Brain microvascular endothelial cell (primary cell): ENCODE measurements at regions not wholly inside any gene's neighbourhood (a gene's known extent, or its start where the extent isn't known, plus 50 kb on each side); places are given as distances from the start of the nearest gene placed in this dataset.

Experiments
- DNase-seq: peaks from one replicate; pipeline ENCODE4 v3.0.0-alpha.2; 2020
- H3K27ac ChIP-seq: fragments of 250-450 bp; sonication (Bioruptor Pico); 2 replicates; pipeline ENCODE4 v1.5.1; 2020; ENCODE audit warnings: mild to moderate bottlenecking, moderate library complexity
- H3K27me3 ChIP-seq: fragments of 250-450 bp; sonication (Bioruptor Pico); replicated peaks from 2 replicates; pipeline ENCODE4 v1.5.1; 2020; ENCODE audit warnings: mild to moderate bottlenecking
- H3K36me3 ChIP-seq: fragments of 250-450 bp; sonication (Bioruptor Pico); replicated peaks from 2 replicates; pipeline ENCODE4 v1.5.1; 2020; ENCODE audit warnings: mild to moderate bottlenecking
- H3K4me3 ChIP-seq: 2 replicates; pipeline ENCODE4 v1.5.1; 2011; ENCODE audit warnings: low read depth, mild to moderate bottlenecking, control low read depth, low read length, moderate library complexity
- in situ Hi-C: cut with HindIII; loops from 2 replicates; pipeline ENCODE4 v1.10.0; 2017; ENCODE audit warnings: low sequenced_read_pairs, low pct_ligation_motif_present
- TF ChIP-seq, protein P1 (sequence below): IDR thresholded peaks from 2 replicates; pipeline ENCODE4 v1.5.1; 2011; ENCODE audit warnings: low read depth, mild to moderate bottlenecking, moderate library complexity, low read length, control low read depth, inconsistent platforms; ENCODE audit errors: missing control alignments

DNA sequence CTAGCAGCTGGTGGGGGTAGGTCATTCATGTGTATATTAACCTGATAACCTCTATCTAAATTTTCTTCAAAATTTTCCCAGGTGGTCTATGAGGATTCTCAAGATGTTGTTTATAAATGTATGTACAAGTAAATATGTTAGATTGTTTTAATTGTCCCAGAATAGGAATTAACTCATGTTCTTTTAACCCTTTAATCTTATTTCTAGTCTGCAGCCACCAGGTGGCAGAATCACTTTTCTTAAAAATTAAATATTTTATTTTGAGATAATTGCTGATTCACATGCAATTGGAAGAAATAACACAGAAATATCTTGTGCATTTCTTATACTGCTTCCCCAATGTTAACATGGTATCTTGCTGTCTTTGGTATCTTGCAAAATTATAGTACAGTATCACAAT is 589.5 kb downstream of the ARL4A start:
- Histone ChIP-seq H3K27me3 (no peaks in the 10 kb centered on the region), H3K4me3 (no peak overlapping the region), H3K36me3 (no peaks in the 10 kb centered on the region), H3K27ac (no peak overlapping the region)
- DNase-seq = no peak
- TF ChIP-seq, protein P1, sequence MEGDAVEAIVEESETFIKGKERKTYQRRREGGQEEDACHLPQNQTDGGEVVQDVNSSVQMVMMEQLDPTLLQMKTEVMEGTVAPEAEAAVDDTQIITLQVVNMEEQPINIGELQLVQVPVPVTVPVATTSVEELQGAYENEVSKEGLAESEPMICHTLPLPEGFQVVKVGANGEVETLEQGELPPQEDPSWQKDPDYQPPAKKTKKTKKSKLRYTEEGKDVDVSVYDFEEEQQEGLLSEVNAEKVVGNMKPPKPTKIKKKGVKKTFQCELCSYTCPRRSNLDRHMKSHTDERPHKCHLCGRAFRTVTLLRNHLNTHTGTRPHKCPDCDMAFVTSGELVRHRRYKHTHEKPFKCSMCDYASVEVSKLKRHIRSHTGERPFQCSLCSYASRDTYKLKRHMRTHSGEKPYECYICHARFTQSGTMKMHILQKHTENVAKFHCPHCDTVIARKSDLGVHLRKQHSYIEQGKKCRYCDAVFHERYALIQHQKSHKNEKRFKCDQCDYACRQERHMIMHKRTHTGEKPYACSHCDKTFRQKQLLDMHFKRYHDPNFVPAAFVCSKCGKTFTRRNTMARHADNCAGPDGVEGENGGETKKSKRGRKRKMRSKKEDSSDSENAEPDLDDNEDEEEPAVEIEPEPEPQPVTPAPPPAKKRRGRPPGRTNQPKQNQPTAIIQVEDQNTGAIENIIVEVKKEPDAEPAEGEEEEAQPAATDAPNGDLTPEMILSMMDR = peak; percentile 34
- in situ Hi-C loops = no loop called here

DNA sequence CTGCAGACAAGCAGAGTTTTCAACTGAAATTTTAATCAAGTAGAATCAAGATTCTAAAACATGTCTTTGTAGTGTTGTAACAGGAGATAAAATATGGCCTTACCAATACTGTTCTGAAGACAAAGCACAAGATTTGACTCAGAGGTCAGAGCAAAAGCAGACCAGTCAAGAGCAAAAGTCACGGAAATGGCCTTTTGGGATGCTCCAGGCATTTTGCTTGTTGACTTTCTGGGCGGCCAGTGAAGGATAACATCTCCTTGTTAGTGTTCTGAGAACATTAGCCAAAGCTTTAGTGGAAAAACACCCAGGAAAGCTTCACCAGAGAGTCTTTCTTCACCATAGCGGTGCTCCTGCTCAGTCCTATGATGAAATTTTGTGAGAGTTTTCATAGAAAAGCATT is 590.6 kb downstream of the ARL4A start:
- H3K36me3 ChIP-seq = no peaks in the 10 kb centered on the region
- H3K27me3 ChIP-seq = no peaks in the 10 kb centered on the region
- in situ Hi-C loops = no loop called here
- no peak overlapping the region for H3K4me3 ChIP-seq
- H3K27ac ChIP-seq = no peak overlapping the region
- no peak for DNase-seq
- TF ChIP-seq, protein P1 = no peak

DNA sequence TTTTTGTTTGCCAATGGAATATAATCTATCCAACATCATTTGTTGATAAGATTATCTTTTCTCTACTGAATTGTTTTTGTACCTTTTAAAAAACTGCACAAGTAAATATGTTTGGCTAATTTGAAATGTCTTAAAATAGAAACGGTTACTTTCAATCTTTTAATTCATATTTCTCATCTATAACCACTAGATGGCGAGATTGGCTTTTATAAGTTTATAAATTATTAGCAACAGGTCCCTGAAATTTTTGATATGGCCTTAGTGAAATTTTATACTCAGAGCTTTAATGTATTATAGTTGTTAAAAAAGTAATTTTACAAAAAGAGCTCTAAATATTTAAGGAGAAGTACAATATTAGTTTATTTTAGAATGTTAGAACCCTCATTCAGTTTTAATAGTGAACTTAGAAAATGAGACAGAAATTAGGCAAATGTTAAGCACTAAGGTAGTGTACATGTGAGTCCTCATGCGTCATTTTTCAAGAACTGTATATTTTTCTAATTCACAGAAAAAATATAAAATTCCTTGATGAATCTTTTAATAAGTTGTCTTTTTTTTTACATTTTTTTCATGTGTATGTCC is 592.5 kb downstream of the ARL4A start:
- no peak overlapping the region for H3K4me3 ChIP-seq
- in situ Hi-C loops = no loop called here
- DNase-seq = no peak
- no peak overlapping the region for H3K27ac ChIP-seq
- no peaks in the 10 kb centered on the region for H3K27me3 ChIP-seq
- TF ChIP-seq, protein P1 = no peak
- H3K36me3 ChIP-seq = no peaks in the 10 kb centered on the region

DNA sequence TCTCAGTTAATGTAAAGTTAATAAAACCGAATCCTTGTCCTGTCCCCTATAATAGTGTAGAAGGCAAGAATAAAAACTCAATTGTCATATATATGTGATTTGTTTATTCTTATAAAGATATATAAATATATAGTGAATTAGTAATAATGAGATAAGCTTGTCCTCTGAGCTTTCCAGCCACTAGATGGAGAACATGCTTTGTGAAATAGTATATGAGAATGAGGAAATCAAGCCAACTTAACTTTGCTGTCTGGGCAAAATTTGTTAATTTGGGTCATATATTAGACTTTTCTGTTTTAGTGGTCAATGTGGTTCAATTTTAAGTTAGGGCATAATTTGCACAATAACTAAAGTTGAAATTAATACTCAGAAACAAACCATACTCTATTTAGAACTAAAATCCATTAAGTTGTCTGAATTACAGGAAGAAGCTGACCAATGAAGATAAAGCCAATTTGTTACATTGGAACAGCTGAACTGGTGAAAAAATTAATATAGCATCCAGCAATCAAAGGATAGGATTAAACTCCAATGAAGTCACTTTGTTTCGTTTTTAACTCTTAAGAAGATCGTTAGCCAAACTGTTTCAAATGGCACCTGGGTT is 595.0 kb downstream of the ARL4A start:
- TF ChIP-seq, protein P1 = peak; percentile 55
- DNase-seq = peak; percentile 25
- H3K4me3 ChIP-seq = no peak overlapping the region

DNA sequence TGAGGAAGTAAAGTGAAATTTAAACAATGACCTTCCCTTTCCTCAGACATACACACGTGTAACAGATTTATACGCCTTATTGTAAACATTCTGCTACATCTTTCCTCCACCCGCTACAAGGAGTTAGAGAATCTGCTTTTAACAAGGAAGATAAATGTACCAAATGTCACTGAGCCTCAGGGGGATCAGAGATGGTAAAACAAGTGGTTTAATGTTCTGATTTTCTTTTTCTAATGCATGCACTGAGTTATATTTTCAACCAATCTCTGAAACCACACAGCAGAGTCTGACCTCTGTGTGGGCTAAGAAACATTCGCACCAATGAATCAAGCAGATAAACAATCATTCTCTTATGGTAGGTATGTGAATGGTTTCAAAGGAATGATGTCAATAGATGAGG is 599.5 kb downstream of the ARL4A start:
- no peak overlapping the region for H3K4me3 ChIP-seq
- no peaks in the 10 kb centered on the region for H3K36me3 ChIP-seq
- in situ Hi-C loops = no loop called here
- TF ChIP-seq, protein P1 = no peak
- no peak overlapping the region for H3K27ac ChIP-seq
- H3K27me3 ChIP-seq = no peaks in the 10 kb centered on the region
- DNase-seq = no peak

More for the DNA sequence above, 595.0 kb downstream of the ARL4A start:
- in situ Hi-C loops = no loop called here
- H3K36me3 ChIP-seq = no peaks in the 10 kb centered on the region
- H3K27ac ChIP-seq = no peak overlapping the region
- H3K27me3 ChIP-seq = no peaks in the 10 kb centered on the region

DNA sequence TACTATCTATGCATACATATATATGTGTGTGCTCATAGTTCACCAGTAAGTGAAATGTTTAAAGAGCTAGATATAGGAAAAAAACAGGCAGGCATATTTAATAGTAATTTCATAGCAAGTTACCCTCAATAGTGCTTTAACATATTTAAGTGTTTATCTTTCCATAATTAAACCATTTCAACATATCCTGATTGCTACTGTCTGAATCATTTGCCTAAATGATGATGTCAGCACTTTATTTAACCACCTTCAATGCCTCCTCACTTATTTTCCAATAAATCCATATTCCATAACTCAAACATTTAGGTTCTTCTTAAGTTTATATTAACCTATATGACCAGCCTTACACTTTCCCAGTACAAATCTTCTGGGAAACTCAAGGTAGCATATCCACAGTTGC is 601.1 kb downstream of the ARL4A start:
- TF ChIP-seq, protein P1 = no peak
- H3K4me3 ChIP-seq = no peak overlapping the region
- H3K27me3 ChIP-seq = no peaks in the 10 kb centered on the region
- H3K36me3 ChIP-seq = no peaks in the 10 kb centered on the region
- no peak overlapping the region for H3K27ac ChIP-seq
- in situ Hi-C loops = no loop called here
- no peak for DNase-seq
